ES-I3 (cell line): ENCODE measurements at regions not wholly inside any gene's neighbourhood (a gene's known extent, or its start where the extent isn't known, plus 50 kb on each side); places are given as distances from the start of the nearest gene placed in this dataset.
"Not testable (repeated sequence)": the region's sequence is repeated elsewhere in the genome, so short reads cannot be mapped to it uniquely, and the experiment has no call there.

Experiments
- H3K36me3 ChIP-seq: 2 replicates; pipeline ENCODE4 v1.6.1; 2013; ENCODE audit warnings: mild to moderate bottlenecking, low read length, control low read depth, moderate library complexity; ENCODE audit not compliant: insufficient read depth
- H3K4me1 ChIP-seq: 2 replicates; pipeline ENCODE4 v1.6.1; 2013; ENCODE audit warnings: mild to moderate bottlenecking, control low read depth, low read length; ENCODE audit not compliant: insufficient read depth
- H3K9ac ChIP-seq: 2 replicates; pipeline ENCODE4 v1.6.1; 2013; ENCODE audit warnings: low read depth, mild to moderate bottlenecking, low read length, moderate library complexity
- H3K9me3 ChIP-seq: 2 replicates; pipeline ENCODE4 v1.6.1; 2013; ENCODE audit warnings: mild to moderate bottlenecking, low read length, moderate library complexity; ENCODE audit not compliant: control insufficient read depth, insufficient read depth

GRCh38 chr4:159410076-159410777 lies 307.3 kb downstream of the RAPGEF2 start:
- Histone ChIP-seq H3K4me1 (no peaks in the 10 kb centered on the region), H3K9me3 (no peaks in the 10 kb centered on the region), H3K36me3 (no peaks in the 10 kb centered on the region), H3K9ac (no peak overlapping the region)

- Histone ChIP-seq H3K4me1 (no peaks in the 10 kb centered on the region), H3K9ac (no peak overlapping the region), H3K36me3 (no peaks in the 10 kb centered on the region), H3K9me3 (no peaks in the 10 kb centered on the region)
Measured at GRCh38 chr4:159410891-159411290, 308.0 kb downstream of the RAPGEF2 start.

- no peaks in the 10 kb centered on the region for H3K36me3 ChIP-seq
- no peaks in the 10 kb centered on the region for H3K4me1 ChIP-seq
- H3K9ac ChIP-seq = no peak overlapping the region
- no peaks in the 10 kb centered on the region for H3K9me3 ChIP-seq
Measured at GRCh38 chr4:159413306-159413943, 310.5 kb downstream of the RAPGEF2 start.

GRCh38 chr4:159414305-159414704 lies 311.4 kb downstream of the RAPGEF2 start:
- Histone ChIP-seq H3K9ac (no peak overlapping the region), H3K36me3 (no peaks in the 10 kb centered on the region), H3K4me1 (no peaks in the 10 kb centered on the region), H3K9me3 (no peaks in the 10 kb centered on the region)

GRCh38 chr4:159416073-159416472 lies 313.2 kb downstream of the RAPGEF2 start:
- Histone ChIP-seq H3K4me1 (no peaks in the 10 kb centered on the region), H3K9me3 (no peaks in the 10 kb centered on the region), H3K36me3 (no peaks in the 10 kb centered on the region), H3K9ac (no peak overlapping the region)

- H3K36me3 ChIP-seq = no peaks in the 10 kb centered on the region
- no peaks in the 10 kb centered on the region; the same call in 1 of the 2 replicates for H3K9me3 ChIP-seq
- H3K9ac ChIP-seq = no peak overlapping the region
- no peaks in the 10 kb centered on the region for H3K4me1 ChIP-seq
Measured at GRCh38 chr4:159416996-159417395, 314.1 kb downstream of the RAPGEF2 start.

GRCh38 chr4:159420162-159421057 lies 317.5 kb downstream of the RAPGEF2 start:
- H3K9me3 ChIP-seq = no peaks in the 10 kb centered on the region; the same call in 1 of the 2 replicates
- no peaks in the 10 kb centered on the region for H3K36me3 ChIP-seq
- no peak overlapping the region for H3K9ac ChIP-seq
- H3K4me1 ChIP-seq = 0 out of 2 replicates have a peak, but pooled peaks cover 2% of the 10 kb centered on the region

GRCh38 chr4:159421058-159421419 lies 318.2 kb downstream of the RAPGEF2 start:
- not testable (repeated sequence) for H3K9ac ChIP-seq, H3K36me3 ChIP-seq, H3K9me3 ChIP-seq, H3K4me1 ChIP-seq

- H3K9me3 ChIP-seq = no peaks in the 10 kb centered on the region; the same call in 1 of the 2 replicates
- H3K9ac ChIP-seq = no peak overlapping the region
- H3K36me3 ChIP-seq = no peaks in the 10 kb centered on the region
- peaks cover 14% of the 10 kb centered on the region; the same call in 1 of the 2 replicates for H3K4me1 ChIP-seq
Measured at GRCh38 chr4:159422019-159422418, 319.1 kb downstream of the RAPGEF2 start.

GRCh38 chr4:159422626-159423025 lies 319.7 kb downstream of the RAPGEF2 start:
- H3K9me3 ChIP-seq = no peaks in the 10 kb centered on the region; the same call in 1 of the 2 replicates
- no peak overlapping the region for H3K9ac ChIP-seq
- no peaks in the 10 kb centered on the region for H3K36me3 ChIP-seq
- peaks cover 14% of the 10 kb centered on the region; the same call in 1 of the 2 replicates for H3K4me1 ChIP-seq

GRCh38 chr4:159425737-159426305 lies 322.9 kb downstream of the RAPGEF2 start:
- no peaks in the 10 kb centered on the region; the same call in 1 of the 2 replicates for H3K9me3 ChIP-seq

GRCh38 chr4:159428293-159428692 lies 325.4 kb downstream of the RAPGEF2 start:
- Histone ChIP-seq H3K4me1 (peaks cover 14% of the 10 kb centered on the region; the same call in 1 of the 2 replicates), H3K9me3 (no peaks in the 10 kb centered on the region), H3K36me3 (no peaks in the 10 kb centered on the region), H3K9ac (no peak overlapping the region)

More at GRCh38 chr4:159425737-159426305, 322.9 kb downstream of the RAPGEF2 start:
- Histone ChIP-seq H3K36me3 (no peaks in the 10 kb centered on the region), H3K4me1 (peaks cover 14% of the 10 kb centered on the region; the same call in 1 of the 2 replicates), H3K9ac (no peak overlapping the region)

- Histone ChIP-seq H3K4me1 (peaks cover 14% of the 10 kb centered on the region; the same call in 1 of the 2 replicates), H3K9me3 (no peaks in the 10 kb centered on the region), H3K9ac (no peak overlapping the region), H3K36me3 (no peaks in the 10 kb centered on the region)
Measured at GRCh38 chr4:159428975-159429692, 326.3 kb downstream of the RAPGEF2 start.
